Suprapubic skin (tissue), 4 donors: ENCODE measurements at regions not wholly inside any gene's neighbourhood (a gene's known extent, or its start where the extent isn't known, plus 50 kb on each side); places are given as distances from the start of the nearest gene placed in this dataset.

Source experiments
- CTCF ChIP-seq, 2 donors: fragments of 200-600 bp in 1 of 2; fragments of 450-650 bp in 1 of 2; sonication (generic) in 1 of 2; IDR thresholded peaks; one replicate each; pipeline ENCODE4 v1.5.1; 2016 to 2019; ENCODE audit warnings: antibody characterized with exemption in 2 of 2, mild to moderate bottlenecking in 1 of 2, moderate library complexity in 1 of 2
- EP300 ChIP-seq: sonication (generic); formaldehyde crosslinking; IDR thresholded peaks from one replicate; pipeline ENCODE4 v1.6.1; 2017; ENCODE audit warnings: antibody characterized with exemption
- POLR2A ChIP-seq, 2 donors: fragments of 450-650 bp; IDR thresholded peaks; one replicate each; pipeline ENCODE4 v1.6.1; 2017; ENCODE audit warnings: antibody characterized with exemption in 2 of 2, mild to moderate bottlenecking in 2 of 2, moderate library complexity in 2 of 2
- POLR2AphosphoS5 ChIP-seq, 3 donors: sonication (generic); formaldehyde crosslinking; IDR thresholded peaks; one replicate each; pipeline ENCODE4 v1.6.1; 2017; ENCODE audit warnings: antibody characterized with exemption in 3 of 3

GRCh38 chr4:32485956-32486355, 1765.8 kb downstream of the PCDH7 start:
- TF ChIP-seq CTCF (IDR thresholded peaks at IDR 0.05), result no peak
- TF ChIP-seq POLR2AphosphoS5 (IDR thresholded peaks at IDR 0.05), result no peak
- TF ChIP-seq POLR2A (IDR thresholded peaks at IDR 0.05), result no peak
- no peak for TF ChIP-seq EP300
